HG02623 (cell line): ENCODE measurements at regions not wholly inside any gene's neighbourhood (a gene's known extent, or its start where the extent isn't known, plus 50 kb on each side); places are given as distances from the start of the nearest gene placed in this dataset.

Experiments used
- ATAC-seq: cut with Tn5 transposase; IDR thresholded peaks from one replicate; pipeline ENCODE4 v1.9.1; 2021; ENCODE audit warnings: moderate library complexity; ENCODE audit not compliant: unreplicated experiment

DNA sequence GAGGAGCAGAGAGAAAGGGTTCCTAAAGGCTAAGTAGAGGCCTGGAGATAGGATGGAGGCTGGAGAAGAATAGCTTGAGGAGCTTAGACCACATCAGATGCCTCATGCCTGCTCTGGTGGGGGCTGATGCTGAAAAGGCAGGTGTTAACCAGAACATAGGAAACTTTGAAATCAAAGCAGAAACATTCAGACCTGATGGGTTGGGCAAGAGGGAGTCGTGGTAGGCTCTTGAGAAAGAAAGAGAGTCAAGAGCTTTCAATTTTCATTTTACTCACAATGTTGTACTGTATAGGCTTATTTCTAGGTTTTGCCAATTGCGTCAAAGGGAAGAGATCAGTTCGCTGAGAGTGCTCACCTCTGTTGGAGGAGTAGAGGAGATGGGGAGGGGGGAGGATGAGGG lies 406.6 kb upstream of the SALL1 start:
- no peak for ATAC-seq

DNA sequence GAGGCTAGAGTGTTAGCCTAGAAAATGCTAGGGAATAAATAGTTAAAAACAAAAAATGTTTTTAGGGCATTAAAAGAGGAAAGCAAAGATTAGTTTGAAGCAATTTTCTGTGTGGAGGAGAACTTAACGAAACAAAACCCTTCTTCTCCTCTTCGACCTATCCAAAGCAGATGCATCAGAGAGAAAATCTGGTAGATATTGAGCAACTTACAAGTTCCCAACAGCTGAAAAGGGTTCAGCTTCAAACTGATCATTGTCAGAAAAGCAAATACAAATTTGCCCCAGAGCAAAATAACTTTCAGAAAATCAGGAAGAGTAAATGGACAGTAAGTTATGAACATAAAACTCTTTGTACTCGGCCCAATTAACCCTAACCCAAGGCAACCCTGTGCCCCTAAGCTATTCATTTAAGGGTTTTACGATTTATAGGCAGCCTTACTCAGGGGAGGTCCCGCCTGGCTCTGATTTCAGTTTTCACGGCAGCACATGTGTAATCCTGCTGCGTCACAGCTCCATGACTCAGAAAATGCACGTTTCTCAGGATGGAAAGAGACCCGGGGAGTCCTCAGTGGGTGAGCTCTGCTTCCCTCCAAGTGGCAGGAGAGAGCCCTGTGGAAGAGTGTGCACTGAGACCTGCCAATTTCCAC lies 405.7 kb upstream of the SALL1 start:
- ATAC-seq = no peak

DNA sequence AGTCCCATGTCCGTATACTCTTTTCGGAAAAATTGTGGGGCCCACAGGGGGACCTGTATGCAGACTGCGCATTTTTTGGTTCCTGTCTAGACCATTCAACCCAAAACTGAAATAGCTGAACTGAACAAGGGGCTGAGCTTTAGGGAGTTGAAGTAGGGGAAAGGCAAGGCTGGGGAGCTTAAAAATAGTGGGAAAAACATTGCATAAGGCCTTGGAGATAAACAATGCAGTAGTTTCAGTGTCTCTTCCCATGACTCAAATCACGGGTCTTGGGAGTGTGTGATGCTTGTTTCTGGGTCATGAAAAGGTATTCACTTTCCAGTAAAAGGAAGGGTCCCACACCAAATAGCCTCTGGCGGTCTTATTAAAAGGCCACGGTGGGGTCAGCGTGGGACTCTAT lies 402.8 kb upstream of the SALL1 start:
- ATAC-seq = no peak

DNA sequence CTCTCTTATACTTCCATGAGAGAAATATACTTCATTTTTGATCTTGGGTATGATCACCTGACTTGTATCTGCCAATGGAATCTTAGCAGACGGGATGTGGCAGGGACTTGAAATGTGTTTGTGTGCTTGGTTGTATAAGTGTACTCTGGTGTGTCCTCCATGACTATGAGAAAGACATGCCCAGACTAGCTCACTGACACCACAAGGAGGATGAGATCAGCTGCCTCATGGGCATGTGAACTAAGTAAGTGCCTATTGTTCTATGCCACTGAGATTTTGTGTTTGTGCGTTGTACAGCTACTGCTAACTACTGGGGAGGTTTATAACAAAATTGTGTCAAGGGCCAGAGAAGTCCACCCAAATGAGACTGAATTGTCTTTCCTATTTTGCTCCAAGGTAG lies 402.2 kb upstream of the SALL1 start:
- no peak for ATAC-seq

DNA sequence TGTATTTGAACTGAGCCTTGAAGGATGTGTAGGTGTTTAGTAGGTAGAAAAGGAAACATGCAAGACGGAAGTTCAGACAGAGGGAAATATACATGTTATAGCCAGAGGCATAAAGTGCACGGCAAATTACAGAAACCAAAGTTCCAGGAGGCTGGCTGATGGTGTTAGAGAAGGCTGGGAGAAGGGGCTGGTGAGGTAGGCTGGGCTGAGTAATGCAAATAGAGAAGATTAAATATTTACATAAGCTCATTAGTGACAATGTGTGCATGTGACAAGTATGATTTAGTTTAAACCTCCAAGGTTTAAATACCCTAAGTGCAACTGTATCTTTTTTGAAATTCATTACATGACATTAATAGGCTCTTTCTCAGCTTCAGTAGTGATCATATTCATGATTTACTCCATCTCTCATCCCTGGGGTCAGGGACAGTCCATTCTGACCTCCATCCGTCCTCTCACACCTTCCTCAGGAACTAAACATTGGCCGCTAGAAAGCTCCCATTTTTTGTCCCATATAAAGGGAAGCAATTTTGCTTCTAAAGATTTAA lies 399.8 kb upstream of the SALL1 start:
- ATAC-seq = no peak

DNA sequence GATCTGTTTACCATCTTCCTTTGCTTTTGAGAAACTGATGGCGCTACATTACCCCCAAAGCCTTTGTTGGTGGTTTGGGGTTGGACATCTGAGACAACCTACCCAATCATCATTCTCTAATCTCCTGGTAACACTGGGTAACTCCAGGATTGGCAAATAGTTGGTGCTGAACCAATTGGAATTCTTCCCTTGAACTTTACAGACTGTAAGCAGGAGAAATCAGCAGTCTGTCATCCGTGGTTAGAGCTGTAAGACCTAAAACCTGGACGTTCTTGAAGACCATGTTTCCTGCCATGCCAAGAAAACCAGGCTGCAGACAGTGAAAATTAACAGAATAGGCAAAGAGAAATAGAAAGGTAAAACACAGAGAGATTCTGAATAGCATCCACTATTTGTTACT lies 398.8 kb upstream of the SALL1 start:
- ATAC-seq = no peak

DNA sequence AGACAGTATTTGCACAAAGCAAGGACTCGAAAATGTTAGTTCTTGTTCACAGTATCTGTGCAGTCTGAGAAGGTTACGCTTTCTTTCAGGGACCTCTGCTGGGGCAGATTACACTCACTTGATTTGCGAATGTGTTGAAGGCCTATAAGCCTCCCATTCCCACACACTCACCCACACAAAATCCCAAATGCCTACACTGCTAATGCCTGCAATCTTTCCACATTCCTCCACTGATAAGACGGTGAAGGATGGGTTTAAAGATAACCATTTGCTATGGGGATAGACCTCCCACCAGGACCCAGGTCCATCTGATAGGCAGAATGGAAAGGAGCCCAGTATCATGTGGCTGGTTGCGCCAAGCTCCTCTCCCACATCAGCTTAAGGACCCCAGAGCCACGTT lies 394.9 kb upstream of the SALL1 start:
- ATAC-seq = no peak

DNA sequence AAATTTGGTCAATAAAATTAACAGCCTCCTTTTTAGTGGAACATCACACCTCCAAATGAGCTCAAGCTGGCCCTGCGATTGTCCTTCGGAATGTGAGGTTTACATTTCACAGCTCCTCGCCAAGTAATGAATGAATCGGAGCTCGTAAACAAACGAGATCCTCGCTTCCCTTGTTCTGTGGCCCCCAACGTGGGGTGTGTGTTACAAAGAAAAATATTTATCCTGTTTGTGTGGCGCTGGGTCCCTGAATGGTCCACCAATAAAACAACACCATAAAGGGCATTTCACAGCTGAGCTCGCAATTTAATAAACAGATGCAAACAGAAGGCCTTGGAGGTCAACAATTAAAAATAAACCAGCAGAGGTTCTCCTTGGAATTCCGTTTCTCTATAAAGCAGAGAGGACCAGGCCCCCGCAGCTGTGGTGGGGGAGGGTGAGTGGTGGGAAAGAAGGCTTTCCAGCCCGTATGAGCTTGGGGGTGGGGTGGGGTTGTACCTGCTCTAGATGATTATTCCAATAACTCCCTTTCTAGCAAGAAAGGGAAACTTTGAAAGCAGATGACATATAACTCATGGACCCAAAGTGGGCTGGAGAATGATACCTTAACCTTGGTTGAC lies 393.9 kb upstream of the SALL1 start:
- no peak for ATAC-seq

DNA sequence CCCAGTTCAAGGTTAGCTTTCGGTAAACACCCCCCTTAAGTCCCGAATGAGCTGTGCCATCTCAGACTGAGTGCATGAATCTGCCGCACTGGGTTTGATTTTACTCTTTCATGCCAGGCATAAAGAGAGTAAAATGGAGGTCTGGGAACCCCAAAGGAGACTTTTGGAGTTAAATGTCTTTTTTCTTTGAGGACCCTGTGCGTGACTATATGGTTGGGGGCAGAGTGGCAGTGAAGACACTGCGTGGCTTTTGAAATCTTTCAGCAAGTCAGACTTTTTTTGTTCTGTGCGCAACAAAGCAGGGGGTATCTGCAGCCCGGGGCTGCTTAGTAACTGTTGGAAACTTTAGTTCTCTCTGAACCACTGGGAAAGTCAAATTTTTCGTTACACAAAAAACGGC lies 392.9 kb upstream of the SALL1 start:
- ATAC-seq = no peak

DNA sequence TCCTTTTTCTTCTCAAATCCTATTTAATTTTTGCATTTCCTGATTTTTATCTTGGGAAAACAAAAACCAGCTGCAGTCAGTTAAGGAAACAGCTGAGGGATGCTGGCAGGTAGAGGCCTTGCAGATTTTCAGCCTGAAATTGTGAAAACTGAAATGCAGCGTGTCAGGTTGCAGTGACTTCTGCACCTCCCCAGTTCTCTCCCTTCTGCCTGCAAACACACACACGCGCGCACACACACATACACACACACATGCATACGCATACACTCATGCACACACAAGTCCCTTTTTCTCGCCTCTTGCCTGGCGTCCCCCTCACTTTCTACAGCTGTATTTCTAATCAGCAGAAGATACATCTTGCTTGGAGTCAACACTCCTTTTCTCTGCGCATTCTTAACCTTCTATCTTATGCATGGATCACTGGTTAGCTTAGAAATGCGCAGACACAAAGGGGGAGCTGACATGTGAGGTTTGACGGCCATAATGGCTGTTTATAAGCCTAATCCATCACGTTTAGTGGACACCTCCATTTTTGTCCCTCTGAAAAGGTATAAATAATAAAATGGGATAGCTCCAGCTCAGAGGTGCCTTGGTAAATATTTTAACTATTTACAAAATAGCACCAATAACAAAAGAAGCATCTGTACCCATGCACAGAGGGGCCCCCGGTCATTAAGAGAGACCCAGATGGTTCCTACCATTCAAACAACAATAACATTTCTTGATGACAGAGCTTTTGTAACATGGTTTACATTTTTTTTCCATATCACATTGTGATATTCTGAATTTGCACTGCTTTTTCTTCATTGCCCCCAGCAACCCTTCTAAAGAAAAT lies 392.1 kb upstream of the SALL1 start:
- no peak for ATAC-seq

DNA sequence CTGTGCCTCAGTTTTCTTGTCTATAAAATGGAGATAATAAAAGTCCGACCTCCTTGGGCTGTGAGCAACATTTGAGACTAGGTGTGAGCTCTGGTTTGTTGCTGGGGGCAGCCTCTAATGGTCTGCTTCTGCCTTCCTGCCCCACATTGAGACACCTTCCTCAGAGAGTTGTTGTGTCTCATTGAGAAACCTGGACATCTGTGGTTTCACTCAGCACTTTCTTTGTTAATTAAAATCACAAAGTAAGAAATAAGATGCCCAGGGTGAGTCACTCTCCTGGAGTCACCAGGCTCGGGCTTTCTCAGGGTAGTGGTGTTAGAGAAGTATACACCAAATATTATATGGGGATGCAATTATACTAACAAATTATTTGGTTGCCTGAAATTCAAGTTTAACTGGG lies 389.2 kb upstream of the SALL1 start:
- no peak for ATAC-seq

DNA sequence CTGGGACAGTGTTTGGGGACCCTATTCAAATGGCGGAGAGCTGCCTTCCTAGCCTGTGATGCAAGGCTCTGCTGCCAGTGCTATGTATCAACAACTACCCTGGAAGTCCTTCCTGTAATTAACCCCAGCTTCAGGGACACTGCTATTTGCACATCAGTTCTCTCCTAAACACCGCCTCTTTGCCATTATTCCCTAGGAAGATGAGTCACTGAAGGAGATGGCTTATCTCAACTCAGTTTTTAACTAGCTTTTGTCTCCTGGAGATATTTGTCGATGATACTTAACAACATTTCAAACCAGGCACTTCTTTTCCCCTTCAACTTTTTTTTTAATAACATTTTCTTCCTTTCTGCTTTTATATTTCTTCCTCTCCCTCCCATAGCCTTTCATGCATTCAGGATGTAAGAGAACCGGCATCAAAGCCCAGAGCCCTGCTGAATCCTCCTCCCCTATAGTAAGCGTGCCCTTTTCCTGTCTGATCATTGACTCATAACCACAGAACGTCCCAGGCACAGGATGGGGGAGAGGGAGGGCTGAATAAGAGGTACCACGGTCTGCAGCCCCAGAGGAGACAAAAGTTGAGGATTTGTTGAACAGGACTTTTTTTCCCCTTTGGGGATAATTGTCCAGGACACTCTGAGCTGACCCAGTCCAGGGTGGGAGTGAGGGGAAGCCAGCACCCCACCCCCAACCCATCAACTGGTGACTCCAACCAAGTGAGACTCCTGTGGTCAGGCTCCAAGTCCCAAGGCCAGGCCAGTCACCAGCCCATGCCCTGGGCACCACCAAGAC lies 387.8 kb upstream of the SALL1 start:
- no peak for ATAC-seq

DNA sequence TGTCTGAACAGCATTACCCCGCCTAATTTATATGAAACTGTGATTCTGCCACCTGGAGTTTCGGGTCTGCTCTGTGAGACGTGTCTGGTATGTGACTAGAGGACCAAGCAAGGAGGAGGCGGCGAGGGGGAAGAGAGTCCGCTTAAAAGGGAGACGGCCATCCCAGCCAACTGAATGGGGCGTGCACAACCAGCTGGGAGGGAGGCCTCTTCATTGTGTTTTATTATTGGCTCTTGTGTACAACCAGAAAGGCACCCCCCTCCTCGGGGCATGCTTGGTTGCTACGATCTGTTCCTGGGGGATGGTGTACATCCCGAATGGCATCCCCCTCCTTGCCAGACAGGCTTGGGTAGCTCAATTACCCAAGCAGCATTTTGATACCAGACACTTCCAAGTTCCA lies 384.5 kb upstream of the SALL1 start:
- no peak for ATAC-seq

DNA sequence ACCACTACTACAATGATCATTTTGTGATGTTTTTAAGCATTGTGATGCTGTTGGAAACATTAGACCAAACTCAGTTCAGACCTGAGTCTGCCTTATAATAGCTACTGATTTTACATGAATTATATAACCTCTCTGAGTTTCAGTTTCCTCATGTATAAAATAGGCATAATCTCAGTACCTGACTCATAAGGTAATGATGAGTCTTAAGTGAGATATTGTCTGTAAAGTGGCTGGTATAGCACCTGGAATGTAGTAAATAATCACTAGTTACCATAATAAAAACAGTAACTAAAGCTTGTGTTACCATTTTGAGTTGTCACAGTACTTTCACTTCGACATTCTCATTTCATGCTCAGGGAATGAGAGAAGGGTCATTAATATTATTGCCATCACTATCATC lies 381.5 kb upstream of the SALL1 start:
- ATAC-seq = no peak

DNA sequence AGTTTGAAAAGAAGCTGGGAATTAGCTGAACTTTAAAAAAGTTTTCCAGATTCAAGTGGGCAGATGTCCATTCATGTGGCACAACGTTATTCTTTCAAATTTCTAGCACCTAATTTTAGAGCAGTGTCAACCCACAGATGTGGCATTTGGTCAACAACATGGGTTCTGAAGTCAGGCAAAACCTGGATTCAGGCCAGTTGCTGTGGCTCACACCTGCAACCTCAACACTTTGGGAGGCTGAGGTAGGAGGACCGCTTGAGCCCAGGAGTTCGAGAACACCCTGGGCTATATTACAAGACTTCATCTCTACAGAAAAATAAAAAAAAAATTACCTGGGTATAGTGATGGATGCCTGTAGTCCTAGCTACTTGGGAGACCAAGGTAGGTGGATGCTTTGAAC lies 380.2 kb upstream of the SALL1 start:
- no peak for ATAC-seq

DNA sequence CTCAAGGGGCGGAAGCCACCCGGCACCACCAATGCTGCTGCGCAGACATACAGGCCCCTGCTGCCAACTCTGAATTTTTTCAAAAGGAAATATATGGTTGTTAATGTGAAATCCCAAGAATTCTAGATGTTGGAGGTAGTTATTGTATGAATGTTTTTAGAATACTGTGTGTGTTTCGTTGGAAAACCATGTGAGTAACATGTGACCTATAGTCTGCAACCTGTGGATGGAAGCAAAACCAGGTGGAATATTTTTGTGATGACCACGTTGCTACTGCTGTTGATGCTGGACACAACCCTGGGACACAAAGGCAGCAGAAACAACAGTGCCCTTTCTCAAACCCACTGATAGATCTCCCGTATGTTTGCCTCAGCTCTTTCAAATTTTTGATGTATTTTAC lies 376.3 kb upstream of the SALL1 start:
- no peak for ATAC-seq

DNA sequence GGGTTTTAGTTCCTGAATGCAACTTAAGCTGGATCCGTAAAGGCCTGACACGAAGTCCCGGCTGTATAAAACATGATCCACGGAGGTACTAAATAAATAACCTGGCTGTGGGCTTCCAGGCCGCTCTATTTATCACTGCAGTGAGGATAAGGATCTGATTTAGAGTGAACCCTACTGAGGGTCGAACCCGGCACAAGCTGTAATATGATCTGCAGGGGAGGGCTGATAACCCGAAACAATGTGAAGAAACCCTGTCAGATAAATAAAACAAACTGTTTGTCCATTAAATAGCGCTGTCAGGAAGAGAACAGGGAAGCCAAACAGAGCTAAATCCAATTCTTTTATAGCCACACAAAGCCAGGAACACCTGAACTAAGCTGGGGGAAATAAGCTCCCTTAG lies 375.6 kb upstream of the SALL1 start:
- ATAC-seq = no peak

DNA sequence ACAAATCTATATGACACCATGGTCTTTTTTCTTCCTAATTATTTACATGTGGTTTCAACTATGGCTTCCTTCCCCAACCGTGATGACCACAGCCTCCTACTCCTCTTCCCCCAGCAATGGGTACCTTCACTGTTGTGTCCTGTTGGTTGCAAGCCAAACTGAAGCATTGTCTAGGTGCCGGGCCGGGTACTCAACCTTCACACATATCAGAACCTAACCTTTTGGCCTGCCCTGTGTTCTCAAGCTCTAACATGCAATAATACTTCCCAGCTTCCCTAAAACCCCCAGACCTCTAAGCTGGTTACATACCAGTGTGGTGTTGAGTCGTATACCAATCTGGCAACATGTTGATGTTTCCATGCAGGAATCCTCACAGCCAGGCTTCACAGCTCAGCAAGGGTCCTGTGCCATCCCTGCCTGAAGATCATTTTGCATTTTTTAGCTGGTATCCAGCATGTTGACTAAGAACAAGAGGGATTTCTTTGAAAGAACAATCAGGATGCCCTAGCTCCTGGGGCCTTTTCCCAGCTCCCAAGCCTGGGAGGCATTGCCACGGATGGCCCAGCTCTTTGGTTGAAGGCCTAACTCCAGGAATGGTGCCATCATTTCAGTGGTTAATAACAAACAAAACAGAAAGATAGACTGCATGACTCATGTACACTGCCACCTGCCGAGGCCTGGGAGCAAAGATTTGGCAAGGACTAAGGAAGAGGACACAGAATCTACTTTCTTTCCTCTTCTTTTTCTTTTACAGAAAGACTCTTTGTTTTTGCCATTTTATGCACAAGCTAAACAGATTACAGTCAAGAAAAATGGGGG lies 373.7 kb upstream of the SALL1 start:
- no peak for ATAC-seq

DNA sequence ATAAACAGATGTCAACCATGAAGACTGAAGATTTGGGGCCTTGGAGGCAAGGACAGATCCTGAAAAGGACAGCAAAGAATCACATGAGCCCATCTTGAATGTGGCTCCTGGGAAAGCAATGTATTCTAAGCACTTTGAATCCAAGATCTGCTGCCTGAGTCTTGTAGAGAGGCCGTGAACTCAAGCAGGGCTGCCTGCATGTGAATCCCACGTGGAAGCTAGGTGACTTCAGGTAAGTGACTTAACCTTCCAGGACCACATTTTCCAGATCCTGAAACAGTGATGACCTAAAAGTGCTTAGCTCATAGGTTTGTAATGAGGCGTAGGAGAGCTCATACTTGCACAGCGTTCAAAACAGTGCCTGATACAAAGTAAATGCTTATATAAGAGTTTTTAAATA lies 373.0 kb upstream of the SALL1 start:
- ATAC-seq = no peak

DNA sequence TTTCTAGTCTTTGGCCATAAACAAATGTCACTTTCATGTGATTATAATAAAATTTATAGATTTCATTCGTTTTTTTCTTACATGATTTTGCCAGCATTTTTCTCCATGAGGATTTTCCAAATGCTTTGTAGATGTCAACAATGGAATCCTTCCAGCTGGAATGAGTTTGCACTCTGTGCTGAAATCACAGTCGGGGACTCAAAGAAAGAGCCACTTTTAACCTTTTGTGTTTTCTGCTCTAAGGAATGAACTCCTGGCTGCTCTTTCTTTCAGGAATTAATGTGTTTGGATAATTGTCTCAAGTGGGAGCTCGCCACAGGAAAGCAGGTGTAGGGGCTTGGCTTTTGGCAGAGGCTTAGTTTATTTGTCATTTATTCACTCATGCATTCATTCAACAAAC lies 372.3 kb upstream of the SALL1 start:
- ATAC-seq = no peak
